NCI-H69 (cell line): ENCODE measurements at regions not wholly inside any gene's neighbourhood (a gene's known extent, or its start where the extent isn't known, plus 50 kb on each side); places are given as distances from the start of the nearest gene placed in this dataset.

ENCODE experiments used
- DNase-seq: peaks from one replicate; lab custom pipeline; 2025; lab: John Stamatoyannopoulos, UW

GRCh38 chr13:67355812-67356476 is 125.8 kb upstream of the PCDH9 start:
- peak; percentile 73 for DNase-seq

- DNase-seq, result peak; percentile 32
Observed at GRCh38 chr13:67353941-67354340, 123.8 kb upstream of the PCDH9 start.

- no peak for DNase-seq
Observed at GRCh38 chr13:67353031-67353430, 122.9 kb upstream of the PCDH9 start.

- no peak for DNase-seq
Observed at GRCh38 chr13:67351909-67352308, 121.8 kb upstream of the PCDH9 start.

- no peak for DNase-seq
Observed at GRCh38 chr13:67351114-67351513, 121.0 kb upstream of the PCDH9 start.

GRCh38 chr13:67343777-67344176 is 113.6 kb upstream of the PCDH9 start:
- peak; percentile 20 for DNase-seq

GRCh38 chr13:67341406-67341805 is 111.3 kb upstream of the PCDH9 start:
- DNase-seq, result no peak

GRCh38 chr13:67330149-67330548 is 100.0 kb upstream of the PCDH9 start:
- peak; percentile 89 for DNase-seq

GRCh38 chr13:67328895-67329294 is 98.8 kb upstream of the PCDH9 start:
- peak; percentile 32 for DNase-seq

- peak; percentile 86 for DNase-seq
Observed at GRCh38 chr13:67318860-67319259, 88.7 kb upstream of the PCDH9 start.

GRCh38 chr13:67318398-67318797 is 88.3 kb upstream of the PCDH9 start:
- no peak for DNase-seq

GRCh38 chr13:67314405-67314804 is 84.3 kb upstream of the PCDH9 start:
- DNase-seq, result no peak

- DNase-seq, result peak; percentile 81
Observed at GRCh38 chr13:67308004-67308772, 78.1 kb upstream of the PCDH9 start.

GRCh38 chr13:67306742-67307141 is 76.6 kb upstream of the PCDH9 start:
- peak; percentile 99 for DNase-seq

- DNase-seq, result peak; percentile 82
Observed at GRCh38 chr13:67303661-67304333, 73.7 kb upstream of the PCDH9 start.

- peak; percentile 54 for DNase-seq
Observed at GRCh38 chr13:67299751-67300150, 69.6 kb upstream of the PCDH9 start.

GRCh38 chr13:67299072-67299635 is 69.0 kb upstream of the PCDH9 start:
- DNase-seq, result no peak

GRCh38 chr13:67298297-67298696 is 68.2 kb upstream of the PCDH9 start:
- DNase-seq, result peak; percentile 28

GRCh38 chr13:67296511-67296910 is 66.4 kb upstream of the PCDH9 start:
- DNase-seq, result no peak

GRCh38 chr13:67292886-67293285 is 62.8 kb upstream of the PCDH9 start:
- no peak for DNase-seq

- no peak for DNase-seq
Observed at GRCh38 chr13:67285611-67286010, 55.5 kb upstream of the PCDH9 start.

GRCh38 chr13:67283637-67284036 is 53.5 kb upstream of the PCDH9 start:
- peak; percentile 34 for DNase-seq

- DNase-seq, result peak; percentile 94
Observed at GRCh38 chr13:67281466-67281865, 51.3 kb upstream of the PCDH9 start.
